Trophoblast cell (in vitro differentiated cells and primary cell): ENCODE measurements at regions not wholly inside any gene's neighbourhood (a gene's known extent, or its start where the extent isn't known, plus 50 kb on each side); places are given as distances from the start of the nearest gene placed in this dataset.

Experiments
- DNase-seq, 2 donors: peaks; one replicate each; pipeline ENCODE4 v3.0.0-alpha.2; 2016
- H2AFZ ChIP-seq: 2 replicates; pipeline ENCODE4 v1.6.1; 2013; ENCODE audit warnings: low read length, moderate library complexity, mild to moderate bottlenecking; ENCODE audit not compliant: insufficient read depth, poor library complexity
- H2AK5ac ChIP-seq: 2 replicates; pipeline ENCODE4 v1.6.1; 2013; ENCODE audit warnings: mild to moderate bottlenecking, low read length
- H2BK120ac ChIP-seq: 2 replicates; pipeline ENCODE4 v1.6.1; 2013; ENCODE audit warnings: low read length, mild to moderate bottlenecking, moderate library complexity; ENCODE audit not compliant: insufficient read depth, poor library complexity
- H2BK12ac ChIP-seq: 2 replicates; pipeline ENCODE4 v1.6.1; 2013; ENCODE audit warnings: mild to moderate bottlenecking, low read length, moderate library complexity
- H2BK5ac ChIP-seq: 2 replicates; pipeline ENCODE4 v1.6.1; 2013; ENCODE audit warnings: low read length, low read depth, moderate library complexity, mild to moderate bottlenecking; ENCODE audit not compliant: poor library complexity
- H3K14ac ChIP-seq: 2 replicates; pipeline ENCODE4 v1.6.1; 2013; ENCODE audit warnings: mild to moderate bottlenecking, low read length
- H3K18ac ChIP-seq: 2 replicates; pipeline ENCODE4 v1.6.1; 2013; ENCODE audit warnings: mild to moderate bottlenecking, low read length
- H3K23ac ChIP-seq: 2 replicates; pipeline ENCODE4 v1.6.1; 2013; ENCODE audit warnings: low read length
- H3K27ac ChIP-seq: 2 replicates; pipeline ENCODE4 v1.5.1; 2013; ENCODE audit warnings: low read depth, mild to moderate bottlenecking, inconsistent platforms, low read length, moderate library complexity
- H3K27me3 ChIP-seq: 2 replicates; pipeline ENCODE4 v1.6.1; 2013; ENCODE audit warnings: inconsistent platforms, mild to moderate bottlenecking, low read length, moderate library complexity; ENCODE audit not compliant: insufficient read depth
- H3K36me3 ChIP-seq, 2 experiments: 1 replicate in 1 of 2; 2 replicates in 1 of 2; pipeline ENCODE4 v1.6.1; 2013; ENCODE audit warnings: low read length in 2 of 2, mild to moderate bottlenecking in 2 of 2, moderate library complexity in 1 of 2; ENCODE audit not compliant: insufficient read depth in 2 of 2, control insufficient read depth in 1 of 2
- H3K4ac ChIP-seq: 2 replicates; pipeline ENCODE4 v1.6.1; 2013; ENCODE audit warnings: low read depth, mild to moderate bottlenecking, low read length, moderate library complexity
- H3K4me1 ChIP-seq, 2 experiments: 1 replicate in 1 of 2; 2 replicates in 1 of 2; pipeline ENCODE4 v1.6.1; 2013; ENCODE audit warnings: low read length in 2 of 2, mild to moderate bottlenecking in 2 of 2, moderate library complexity in 1 of 2; ENCODE audit not compliant: insufficient read depth in 2 of 2, control insufficient read depth in 1 of 2
- H3K4me2 ChIP-seq: 2 replicates; pipeline ENCODE4 v1.6.1; 2013; ENCODE audit warnings: inconsistent platforms, mild to moderate bottlenecking, low read length, moderate library complexity
- H3K4me3 ChIP-seq: 2 replicates; pipeline ENCODE4 v1.5.1; 2013; ENCODE audit warnings: mild to moderate bottlenecking, low read depth, low read length, inconsistent platforms
- H3K79me1 ChIP-seq: one replicate; pipeline ENCODE4 v1.6.1; 2013; ENCODE audit warnings: low read length
- H3K79me2 ChIP-seq: 2 replicates; pipeline ENCODE4 v1.6.1; 2013; ENCODE audit warnings: low read length, mild to moderate bottlenecking; ENCODE audit not compliant: control insufficient read depth, insufficient read depth, poor library complexity
- H3K9ac ChIP-seq: 2 replicates; pipeline ENCODE4 v1.6.1; 2013; ENCODE audit warnings: mild to moderate bottlenecking, low read length
- H3K9me3 ChIP-seq: 2 replicates; pipeline ENCODE4 v1.6.1; 2013; ENCODE audit warnings: low read depth, mild to moderate bottlenecking, control low read depth, inconsistent platforms, low read length; ENCODE audit not compliant: insufficient read depth
- H4K12ac ChIP-seq: 2 replicates; pipeline ENCODE4 v1.6.1; 2013; ENCODE audit warnings: low read depth, mild to moderate bottlenecking, low read length, moderate library complexity
- H4K8ac ChIP-seq: 2 replicates; pipeline ENCODE4 v1.6.1; 2013; ENCODE audit warnings: low read depth, mild to moderate bottlenecking, low read length, moderate library complexity
- H4K91ac ChIP-seq: one replicate; pipeline ENCODE4 v1.6.1; 2013; ENCODE audit warnings: low read depth, mild to moderate bottlenecking, low read length, moderate library complexity
- WGBS: extraction: QIAGEN DNeasy Blood & Tissue Kit; methylation state at CpG from one replicate; pipeline ENCODE4 v1.1.7; 2013; ENCODE audit warnings: missing lambda C conversion rate; ENCODE audit not compliant: insufficient read length, insufficient coverage; ENCODE audit errors: extremely low coverage; 5-methylcytosine and 5-hydroxymethylcytosine counted together

DNA sequence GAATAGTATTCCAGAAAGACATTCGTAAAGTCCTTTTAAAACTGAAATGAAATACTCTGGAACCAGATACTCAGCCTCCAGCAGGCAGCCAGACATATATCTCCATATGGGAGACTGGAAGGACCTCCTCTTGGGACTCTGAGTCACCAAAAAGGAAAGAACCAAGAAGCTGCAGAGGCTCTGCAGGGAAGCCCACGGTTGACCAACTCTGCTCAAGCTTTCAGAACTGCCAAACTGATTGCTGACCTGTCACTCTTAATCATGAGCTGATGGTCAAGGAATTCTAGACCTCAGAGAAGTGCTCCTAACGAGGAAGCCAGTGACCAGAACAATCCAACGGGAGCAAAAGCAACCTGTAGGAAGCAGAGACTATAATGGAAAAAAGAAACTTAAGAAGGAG lies 434.7 kb downstream of the EIPR1 start:
- no peak overlapping the region for H2AK5ac ChIP-seq
- no peaks in the 10 kb centered on the region for H3K4me1 ChIP-seq
- H2BK120ac ChIP-seq, result no peak overlapping the region
- H2AFZ ChIP-seq, result no peak overlapping the region
- WGBS, result no CpG with 5 or more reads among the region's 4 CpGs
- no peak overlapping the region for H4K12ac ChIP-seq
- no peak overlapping the region for H3K9ac ChIP-seq
- no peaks in the 10 kb centered on the region for H3K27me3 ChIP-seq
- no peak overlapping the region for H3K4ac ChIP-seq
- no peak overlapping the region for H3K18ac ChIP-seq
- H4K8ac ChIP-seq, result no peak overlapping the region
- H2BK12ac ChIP-seq, result no peak overlapping the region
- H3K79me2 ChIP-seq, result no peaks in the 10 kb centered on the region
- H3K36me3 ChIP-seq, result no peaks in the 10 kb centered on the region
- H3K23ac ChIP-seq, result no peak overlapping the region
- H3K27ac ChIP-seq, result no peak overlapping the region
- H3K4me3 ChIP-seq, result no peak overlapping the region
- H3K4me2 ChIP-seq, result no peak overlapping the region
- no peak for DNase-seq
- H4K91ac ChIP-seq, result no peak overlapping the region
- peaks cover 8% of the 10 kb centered on the region for H3K9me3 ChIP-seq
- no peaks in the 10 kb centered on the region for H3K79me1 ChIP-seq
- H2BK5ac ChIP-seq, result no peak overlapping the region
- no peak overlapping the region for H3K14ac ChIP-seq

DNA sequence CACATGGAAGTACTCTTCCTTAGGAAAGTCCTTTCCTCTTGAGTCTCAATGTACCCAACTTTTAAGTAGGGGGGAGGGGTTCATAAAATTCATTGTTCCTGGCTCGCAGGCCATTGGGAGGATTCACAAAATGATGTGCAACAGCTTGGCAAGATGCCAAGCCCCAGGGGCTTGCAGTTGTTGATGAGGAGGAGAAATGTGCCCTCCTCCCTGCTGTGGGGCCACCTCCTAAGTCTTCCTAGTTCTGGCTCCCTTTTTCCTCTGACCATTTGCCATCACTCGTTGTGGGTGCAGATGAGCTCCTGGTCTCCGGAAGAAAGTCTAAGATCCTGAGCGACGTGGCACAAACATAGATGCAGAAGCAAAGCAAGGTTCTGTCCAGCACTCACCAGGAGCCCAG lies 435.4 kb downstream of the EIPR1 start:
- no peaks in the 10 kb centered on the region for H3K4me1 ChIP-seq

DNA sequence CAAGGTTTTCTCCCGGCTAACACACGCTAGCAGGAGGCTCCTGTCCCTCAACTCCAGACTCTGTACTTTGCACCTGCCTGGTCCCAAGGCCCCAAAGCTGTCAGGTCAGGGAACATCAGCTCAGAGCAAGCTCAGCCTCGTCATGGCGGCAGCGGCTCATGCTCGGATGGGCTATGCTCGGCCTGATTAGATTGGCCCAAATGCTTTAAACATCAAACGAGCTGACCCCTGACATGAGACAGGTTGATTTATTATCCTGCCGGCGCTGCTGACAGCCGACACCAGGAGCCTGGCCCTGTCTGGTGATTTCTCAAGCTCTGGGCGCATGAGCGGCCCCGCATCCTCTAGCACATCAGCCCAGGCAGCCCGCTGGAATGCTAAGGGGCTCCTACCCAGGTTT lies 436.4 kb downstream of the EIPR1 start:
- Histone ChIP-seq H4K91ac (no peak overlapping the region), H3K18ac (no peak overlapping the region), H3K4ac (no peak overlapping the region), H4K8ac (no peak overlapping the region), H3K27me3 (no peaks in the 10 kb centered on the region), H3K9me3 (peaks cover 8% of the 10 kb centered on the region), H2BK120ac (no peak overlapping the region), H4K12ac (no peak overlapping the region), H2AK5ac (no peak overlapping the region), H3K9ac (no peak overlapping the region), H3K4me3 (no peak overlapping the region), H2BK12ac (no peak overlapping the region), H3K4me2 (no peak overlapping the region), H3K36me3 (no peaks in the 10 kb centered on the region), H3K4me1 (no peaks in the 10 kb centered on the region), H3K79me2 (no peaks in the 10 kb centered on the region), H3K23ac (no peak overlapping the region), H2AFZ (no peak overlapping the region), H3K27ac (no peak overlapping the region), H2BK5ac (no peak overlapping the region), H3K79me1 (no peaks in the 10 kb centered on the region), H3K14ac (no peak overlapping the region)
- no CpG with 5 or more reads among the region's 15 CpGs for WGBS
- no peak for DNase-seq

More for the DNA sequence above, 435.4 kb downstream of the EIPR1 start:
- H3K14ac ChIP-seq, result no peak overlapping the region
- no peak overlapping the region for H2AFZ ChIP-seq
- H3K9me3 ChIP-seq, result peaks cover 9% of the 10 kb centered on the region
- no peak overlapping the region for H3K23ac ChIP-seq
- no peak overlapping the region for H2BK120ac ChIP-seq
- DNase-seq, result no peak
- H4K8ac ChIP-seq, result no peak overlapping the region
- H3K36me3 ChIP-seq, result no peaks in the 10 kb centered on the region
- no peak overlapping the region for H4K12ac ChIP-seq
- no CpG with 5 or more reads among the region's 5 CpGs for WGBS
- H3K79me2 ChIP-seq, result no peaks in the 10 kb centered on the region
- H3K18ac ChIP-seq, result no peak overlapping the region
- no peak overlapping the region for H2BK5ac ChIP-seq
- H3K4me3 ChIP-seq, result no peak overlapping the region
- H4K91ac ChIP-seq, result no peak overlapping the region
- no peak overlapping the region for H3K4ac ChIP-seq
- H3K27ac ChIP-seq, result no peak overlapping the region
- no peak overlapping the region for H2BK12ac ChIP-seq
- H2AK5ac ChIP-seq, result no peak overlapping the region
- no peaks in the 10 kb centered on the region for H3K27me3 ChIP-seq
- H3K4me2 ChIP-seq, result no peak overlapping the region
- no peaks in the 10 kb centered on the region for H3K79me1 ChIP-seq
- no peak overlapping the region for H3K9ac ChIP-seq

DNA sequence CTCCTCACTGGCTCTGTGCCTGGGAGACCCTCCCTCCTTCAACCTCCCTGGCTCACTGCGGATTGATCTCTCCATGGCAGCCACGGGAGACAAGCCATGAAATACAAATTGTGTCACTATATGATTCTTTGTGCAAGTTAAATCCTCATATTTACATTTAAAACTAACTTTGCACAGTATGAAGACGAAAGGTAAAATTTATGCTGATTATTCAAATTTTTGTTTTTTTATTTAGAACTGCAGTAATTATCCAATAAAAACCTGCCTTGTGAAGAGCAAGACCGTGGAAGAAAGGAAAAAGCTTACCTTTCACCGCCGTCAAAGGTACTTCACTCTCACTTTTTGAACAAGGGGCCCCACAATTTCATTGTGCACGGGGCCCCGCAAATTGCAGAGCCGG lies 436.9 kb downstream of the EIPR1 start:
- Histone ChIP-seq H3K9me3 (peaks cover 8% of the 10 kb centered on the region), H4K12ac (no peak overlapping the region), H4K91ac (no peak overlapping the region), H3K4ac (no peak overlapping the region), H3K23ac (no peak overlapping the region), H3K79me2 (no peaks in the 10 kb centered on the region), H3K79me1 (no peaks in the 10 kb centered on the region), H2BK5ac (no peak overlapping the region), H3K18ac (no peak overlapping the region), H2BK120ac (no peak overlapping the region), H3K4me3 (no peak overlapping the region), H3K27ac (no peak overlapping the region), H3K4me2 (no peak overlapping the region), H4K8ac (no peak overlapping the region), H3K27me3 (no peaks in the 10 kb centered on the region), H2BK12ac (no peak overlapping the region), H3K4me1 (no peaks in the 10 kb centered on the region), H2AK5ac (no peak overlapping the region), H2AFZ (no peak overlapping the region), H3K36me3 (no peaks in the 10 kb centered on the region), H3K9ac (no peak overlapping the region), H3K14ac (no peak overlapping the region)
- DNase-seq, result no peak
- no CpG with 5 or more reads among the region's 9 CpGs for WGBS
